SHP77 treated with DMSO at 0.1 percent for 48 hours (cell line): ENCODE measurements at regions not wholly inside any gene's neighbourhood (a gene's known extent, or its start where the extent isn't known, plus 50 kb on each side); places are given as distances from the start of the nearest gene placed in this dataset.
"Not testable (repeated sequence)": the region's sequence is repeated elsewhere in the genome, so short reads cannot be mapped to it uniquely, and the experiment has no call there.

Experiments used
- DNase-seq: peaks from one replicate; lab custom pipeline; 2025; lab: John Stamatoyannopoulos, UW

DNA sequence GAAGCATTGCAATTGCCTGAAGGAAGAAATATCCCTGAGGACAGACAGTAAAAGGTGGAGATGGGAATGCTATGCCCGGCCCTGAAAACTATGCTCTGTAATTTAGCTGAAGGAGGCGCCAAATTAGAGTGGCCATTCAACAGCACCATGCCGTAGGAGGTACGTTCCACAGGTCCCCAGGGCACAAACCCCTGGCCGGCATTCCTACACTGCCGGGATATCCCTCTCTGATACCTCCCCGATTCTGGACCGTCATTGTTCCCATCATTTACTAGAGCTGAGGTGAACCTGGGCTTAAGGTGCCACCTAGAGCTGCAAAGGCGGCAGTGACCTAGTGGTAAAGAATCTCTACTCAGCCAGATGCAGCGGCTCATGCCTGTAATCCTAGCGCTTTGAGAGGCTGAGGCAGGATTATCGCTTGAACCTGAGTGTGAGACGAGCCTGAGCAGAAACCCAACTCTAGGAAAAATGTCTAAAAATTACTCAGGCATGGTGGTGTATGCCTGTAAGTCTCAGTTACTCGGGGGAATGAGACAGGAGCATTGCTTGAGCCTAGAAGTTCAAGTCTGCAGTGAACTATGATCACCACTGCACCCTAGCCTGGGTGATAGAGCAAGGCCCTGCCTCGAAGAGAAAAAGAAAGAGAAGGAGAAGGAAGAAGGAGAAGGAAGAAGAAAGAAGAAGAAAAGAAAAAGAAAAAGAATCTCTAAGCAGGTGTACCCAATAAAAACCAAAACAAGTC, 53.0 kb upstream of the TNKS2 start:
- no peak for DNase-seq

DNA sequence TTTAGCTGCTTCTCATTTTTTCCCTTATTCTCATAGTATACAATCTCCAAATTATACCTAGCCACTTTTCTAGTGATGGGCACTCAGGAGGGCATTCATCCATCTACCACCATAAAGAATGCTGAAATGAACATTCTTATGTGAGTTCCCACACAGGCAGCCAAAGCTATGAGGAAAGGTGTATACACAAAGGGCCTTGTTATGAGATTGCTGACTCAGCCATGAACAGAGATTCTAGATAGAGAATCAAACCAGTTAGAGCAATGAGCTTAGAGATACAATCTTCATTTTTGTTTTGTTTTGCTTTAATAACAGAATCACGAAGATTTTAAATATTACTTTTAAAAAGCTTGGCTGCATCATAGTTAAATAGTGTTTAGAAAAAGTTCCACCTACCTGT, 54.8 kb upstream of the TNKS2 start:
- no peak for DNase-seq

DNA sequence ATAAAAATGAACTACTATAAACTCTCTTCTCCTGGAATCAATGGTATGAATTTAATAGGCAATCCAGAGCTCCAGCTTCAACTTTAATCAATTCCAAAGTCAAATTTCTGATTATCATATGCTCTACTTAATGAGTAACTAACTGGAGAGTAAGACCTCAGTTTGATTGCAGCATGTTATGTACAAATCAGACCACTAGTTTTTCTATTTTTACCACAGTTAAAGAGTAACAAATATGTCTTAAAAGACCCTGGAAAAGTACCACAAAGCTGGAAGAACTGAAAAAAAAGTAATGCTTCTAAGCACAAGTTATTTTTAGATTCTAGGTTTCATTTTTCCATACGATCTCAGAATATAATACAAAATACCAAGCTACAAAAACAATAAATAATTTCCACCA, 56.0 kb upstream of the TNKS2 start:
- no peak for DNase-seq

DNA sequence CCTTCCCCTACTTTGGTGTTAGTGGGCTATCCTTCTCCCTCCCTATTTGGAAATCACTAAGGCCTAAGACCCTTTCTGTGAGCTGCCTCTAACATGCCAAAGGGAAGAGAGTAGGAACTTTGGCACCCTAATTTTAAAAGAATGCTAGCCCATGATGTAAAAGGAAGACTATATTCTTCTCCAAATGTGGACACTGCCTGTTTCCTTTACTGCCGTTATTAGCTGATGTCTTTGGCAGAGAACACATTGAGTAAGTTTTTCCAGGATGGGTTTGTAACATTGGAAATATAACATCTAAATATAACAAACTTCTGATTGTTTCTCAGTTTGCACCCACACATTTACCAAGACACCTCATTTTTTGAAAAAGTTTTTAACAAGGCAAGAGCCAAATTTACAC, 56.9 kb upstream of the TNKS2 start:
- no peak for DNase-seq

DNA sequence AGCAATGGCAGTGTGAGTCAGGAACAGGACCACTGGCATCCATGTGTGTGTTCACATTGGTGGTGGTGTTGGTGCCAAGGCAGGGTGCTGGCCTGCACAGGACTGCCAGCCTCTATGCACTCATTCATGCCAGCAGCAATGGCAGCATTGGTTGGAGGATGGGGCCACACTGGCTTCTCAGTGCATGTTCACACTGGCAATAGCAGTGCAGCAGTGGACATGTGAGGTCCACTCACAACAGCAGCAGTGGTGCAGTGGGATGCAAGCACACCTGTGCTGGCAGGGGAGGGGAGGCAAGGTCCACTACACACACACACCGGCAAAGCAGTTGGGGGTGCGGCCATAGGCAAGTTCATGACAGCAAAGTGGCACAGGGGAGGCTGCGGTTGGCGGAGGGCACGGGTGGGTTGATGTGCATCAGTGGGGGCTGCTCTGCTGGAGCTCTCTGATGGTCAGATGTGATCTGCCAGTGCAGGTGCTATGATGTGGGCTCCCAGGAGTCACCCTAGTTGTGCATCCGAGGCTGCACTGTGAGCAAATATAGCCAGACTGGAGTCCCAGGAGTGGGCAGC, 57.8 kb upstream of the TNKS2 start:
- no peak for DNase-seq

DNA sequence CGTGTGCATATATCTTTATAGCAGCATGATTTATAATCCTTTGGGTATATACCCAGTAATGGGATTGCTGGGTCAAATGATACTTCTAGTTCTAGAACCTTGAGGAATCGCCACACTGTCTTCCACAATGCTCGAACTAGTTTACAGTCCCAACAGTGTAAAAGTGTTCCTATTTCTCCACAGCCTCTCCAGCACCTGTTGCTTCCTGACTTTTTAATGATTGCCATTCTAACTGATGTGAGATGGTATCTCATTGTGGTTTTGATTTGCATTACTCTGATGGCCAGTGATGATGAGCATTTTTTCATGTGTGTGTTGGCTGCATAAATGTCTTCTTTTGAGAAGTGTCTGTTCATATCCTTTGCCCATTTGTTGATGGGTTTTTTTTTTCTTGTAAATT, 66.0 kb upstream of the TNKS2 start:
- DNase-seq = not testable (repeated sequence)

DNA sequence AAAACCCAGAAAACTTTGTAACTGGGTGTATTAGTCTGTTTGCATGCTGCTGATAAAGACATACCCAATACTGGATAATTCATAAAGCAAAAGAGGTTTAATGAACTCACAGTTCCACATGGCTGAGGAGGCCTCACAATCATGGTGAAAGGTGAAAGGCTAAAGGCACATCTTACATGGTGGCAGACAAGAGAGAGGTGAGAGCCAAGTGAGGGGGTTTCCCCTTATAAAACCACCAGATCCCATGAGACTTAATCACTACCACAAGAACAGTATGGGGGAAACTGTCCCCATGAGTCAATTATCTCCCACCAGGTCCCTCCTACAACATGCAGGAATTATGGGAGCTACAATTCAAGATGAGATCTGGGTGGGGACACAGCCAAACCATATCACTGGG, 68.9 kb upstream of the TNKS2 start:
- not testable (repeated sequence) for DNase-seq

DNA sequence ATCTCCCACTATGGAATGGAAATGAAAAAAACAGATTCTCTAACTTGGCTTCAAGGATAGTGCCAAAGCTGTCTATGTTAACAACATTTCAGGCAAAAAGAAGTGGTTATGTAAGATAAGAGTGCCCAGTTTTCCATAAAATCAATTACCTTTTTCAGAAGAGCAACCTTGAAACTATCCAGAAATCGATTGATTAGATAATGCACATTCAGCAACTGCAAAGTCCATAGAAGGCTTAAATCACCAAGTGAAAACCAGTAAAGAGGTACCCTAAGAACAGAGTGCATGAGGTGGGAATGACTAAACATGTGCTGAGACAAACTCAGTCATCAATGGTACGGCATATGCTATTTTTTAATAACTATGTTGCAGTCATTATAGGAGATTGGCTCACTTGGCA, 71.9 kb upstream of the TNKS2 start:
- DNase-seq = no peak

DNA sequence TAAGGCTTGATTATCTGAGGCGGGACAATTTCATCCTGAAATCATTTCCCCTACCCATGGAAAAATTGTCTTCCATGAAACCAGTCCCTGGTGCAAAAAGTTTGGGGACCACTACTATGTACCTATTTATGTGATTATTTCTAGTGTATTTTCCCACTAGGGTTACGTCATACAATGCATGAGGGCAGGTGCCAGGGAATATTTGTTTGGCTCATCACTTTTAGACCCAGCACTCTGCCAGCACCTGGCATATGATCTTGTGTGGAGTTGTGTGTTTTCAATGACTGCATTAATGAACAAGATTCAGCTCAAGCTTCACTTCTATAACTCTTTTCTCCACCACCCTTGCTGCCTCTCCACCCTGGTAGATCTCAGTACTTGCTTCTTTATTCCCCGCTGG, 73.3 kb upstream of the TNKS2 start:
- no peak for DNase-seq

DNA sequence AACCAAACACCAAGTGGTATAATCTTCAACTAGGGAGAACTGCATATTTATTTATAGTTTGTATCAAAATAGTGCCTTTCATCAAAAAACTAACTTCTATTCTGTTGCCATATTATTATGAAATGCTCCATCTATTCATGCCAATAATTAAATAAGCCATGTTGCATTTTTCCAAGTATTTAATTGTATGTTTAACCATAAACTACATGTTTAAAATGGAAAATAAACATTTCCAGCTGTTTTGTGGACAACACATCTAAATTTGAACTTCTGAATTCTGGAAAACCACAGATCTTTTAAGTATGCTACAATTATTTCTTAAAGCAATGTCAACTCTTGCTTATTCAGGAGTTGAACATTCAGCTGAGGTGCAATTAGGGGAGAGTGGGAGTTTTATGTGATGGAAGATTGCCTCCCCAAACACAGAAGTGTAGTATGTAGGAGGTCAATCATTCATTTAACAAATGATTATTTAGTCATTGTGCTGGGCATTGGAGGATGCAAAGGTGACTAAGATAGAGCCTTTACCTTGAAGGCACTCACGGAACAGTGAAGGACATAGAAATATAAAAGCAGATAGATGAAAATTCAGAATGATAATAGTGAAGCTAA, 80.7 kb upstream of the PPP1R3C start:
- DNase-seq = no peak

DNA sequence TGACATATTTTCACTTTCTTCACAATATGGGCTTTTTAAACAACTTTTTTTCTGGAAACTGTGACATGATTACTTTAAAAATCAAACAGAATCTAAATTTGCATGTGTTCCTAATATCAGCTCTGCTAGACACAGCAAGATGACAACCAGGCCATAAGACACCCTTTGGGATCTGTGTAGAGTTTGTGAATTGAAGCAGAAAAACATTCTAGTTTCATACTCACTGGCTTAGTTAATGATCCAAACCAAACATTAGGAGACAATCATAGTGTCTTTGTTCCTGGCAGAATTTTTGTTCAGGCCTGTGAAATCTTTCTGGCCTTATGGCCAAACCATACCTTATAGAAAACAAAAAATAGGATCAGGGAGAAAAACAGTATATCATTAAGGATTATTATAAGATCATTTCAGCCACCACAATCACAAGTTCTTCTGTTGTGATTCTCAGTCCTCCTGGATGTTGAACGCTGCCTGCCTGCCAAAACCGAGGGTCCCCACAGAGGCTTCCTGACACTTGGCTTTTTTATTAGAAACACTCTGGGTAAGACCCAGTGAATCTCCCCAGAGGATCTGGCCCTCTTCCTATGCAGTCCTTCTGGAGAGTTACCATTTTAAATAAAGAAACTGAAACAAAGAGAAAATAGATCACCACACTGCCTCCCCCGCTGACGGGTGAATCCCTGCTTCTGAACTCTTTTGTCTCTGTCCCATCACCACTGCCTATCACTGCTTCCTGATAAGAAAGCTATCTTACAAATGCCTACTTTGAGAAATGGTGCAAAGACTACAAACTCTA, 79.2 kb upstream of the PPP1R3C start:
- no peak for DNase-seq

DNA sequence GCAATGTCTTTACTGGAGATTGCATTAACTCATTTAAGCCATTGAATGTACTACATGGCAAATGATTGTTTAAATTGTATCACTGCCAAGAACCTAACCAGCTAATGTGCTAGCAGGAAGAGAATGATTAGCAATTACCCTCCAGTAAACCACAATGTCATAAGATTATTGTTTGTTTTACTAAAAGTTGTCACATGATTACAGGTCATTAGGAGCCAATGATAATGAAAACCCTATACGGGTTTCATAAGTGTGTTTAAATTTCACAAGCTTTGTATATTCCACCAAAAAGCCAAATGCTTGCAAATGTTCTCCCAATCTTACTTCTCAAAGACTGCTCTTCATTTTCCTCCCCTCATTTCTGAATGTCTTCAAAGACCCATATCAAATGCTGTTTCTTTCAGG, 76.5 kb upstream of the PPP1R3C start:
- DNase-seq = peak; percentile 1

DNA sequence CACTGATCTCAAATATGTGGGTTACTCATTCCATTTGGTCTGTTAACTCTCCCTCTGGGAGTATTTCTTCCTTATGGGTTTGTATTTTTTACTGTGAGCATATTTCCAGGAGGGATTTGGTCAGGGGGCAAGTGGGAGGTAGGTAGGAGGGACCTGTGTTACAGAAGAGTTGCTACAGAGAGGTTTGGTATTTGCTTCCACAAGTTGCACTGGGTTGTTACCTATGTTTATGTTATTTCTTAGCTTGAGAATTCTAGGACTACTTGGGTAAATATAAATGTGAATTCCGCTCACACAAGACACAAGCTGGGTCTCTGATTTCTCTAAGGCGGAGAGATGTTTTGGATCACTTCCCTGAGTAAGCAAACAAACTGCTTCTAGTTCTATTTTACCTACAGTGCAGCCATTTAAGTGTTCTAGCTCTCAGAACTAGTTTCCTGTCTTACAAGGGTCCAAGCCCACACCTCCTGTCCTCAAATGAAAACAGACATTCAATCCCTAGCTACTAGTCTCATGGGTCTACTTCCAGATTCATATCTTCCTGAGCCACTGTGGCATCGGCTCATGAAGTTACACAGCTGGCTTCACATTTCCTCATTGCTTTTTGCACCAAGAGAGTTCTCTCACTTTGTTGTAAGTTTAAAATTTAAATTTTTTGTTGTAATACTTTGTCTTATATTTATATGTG, 75.4 kb upstream of the PPP1R3C start:
- DNase-seq = no peak

DNA sequence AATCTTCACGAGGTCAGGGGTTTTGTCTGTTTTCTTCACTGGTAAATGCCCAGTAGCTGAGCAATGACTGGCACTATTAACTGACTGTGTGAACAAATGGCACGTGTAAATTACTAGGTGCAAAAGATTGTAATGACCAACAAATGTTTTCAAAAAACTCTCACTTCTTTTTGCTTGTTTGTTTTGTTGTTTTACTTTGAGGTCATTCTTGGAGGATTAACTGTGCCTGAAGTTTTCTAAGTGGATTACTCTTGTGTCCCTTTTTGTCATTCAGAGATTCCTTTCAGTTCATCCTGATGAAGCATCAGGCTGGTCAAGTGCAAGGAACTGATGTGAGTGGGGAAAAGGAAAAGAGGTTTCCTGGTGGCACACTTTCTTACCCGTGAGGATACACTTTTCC, 74.4 kb upstream of the PPP1R3C start:
- no peak for DNase-seq

DNA sequence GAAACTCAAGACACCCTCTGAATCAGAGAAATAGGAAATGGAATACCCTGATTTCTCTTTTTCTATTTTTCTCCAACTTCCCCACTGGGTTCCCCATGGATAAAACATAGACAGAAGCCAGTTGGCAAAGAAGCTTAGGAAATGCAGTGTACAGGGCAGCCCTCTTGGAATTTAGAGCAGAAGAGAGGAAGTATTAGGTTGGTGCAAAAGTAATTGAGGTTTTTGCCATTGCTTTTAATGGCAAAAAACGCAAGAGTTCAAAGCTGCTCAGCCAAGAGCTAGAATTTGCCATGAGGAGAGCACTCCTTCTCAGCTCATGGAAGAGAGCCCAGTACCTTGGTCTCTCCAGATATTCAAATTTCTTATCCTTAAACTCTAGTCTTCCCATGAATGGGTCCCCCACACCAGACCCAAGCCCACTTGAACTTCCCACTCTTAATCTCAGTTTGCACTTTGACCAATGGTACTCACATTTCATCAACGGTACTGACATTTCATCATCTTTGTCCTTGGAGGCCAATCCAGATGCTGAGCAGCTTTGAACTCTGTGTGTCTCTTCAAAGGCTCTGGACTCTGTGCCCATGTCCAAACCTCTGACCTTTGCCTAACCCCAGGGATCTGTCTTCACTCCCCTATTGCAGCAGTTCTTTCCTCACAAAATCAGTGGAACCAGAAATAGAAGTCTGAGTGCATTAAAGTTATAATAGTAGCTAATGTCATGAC, 73.2 kb upstream of the PPP1R3C start:
- DNase-seq = no peak

DNA sequence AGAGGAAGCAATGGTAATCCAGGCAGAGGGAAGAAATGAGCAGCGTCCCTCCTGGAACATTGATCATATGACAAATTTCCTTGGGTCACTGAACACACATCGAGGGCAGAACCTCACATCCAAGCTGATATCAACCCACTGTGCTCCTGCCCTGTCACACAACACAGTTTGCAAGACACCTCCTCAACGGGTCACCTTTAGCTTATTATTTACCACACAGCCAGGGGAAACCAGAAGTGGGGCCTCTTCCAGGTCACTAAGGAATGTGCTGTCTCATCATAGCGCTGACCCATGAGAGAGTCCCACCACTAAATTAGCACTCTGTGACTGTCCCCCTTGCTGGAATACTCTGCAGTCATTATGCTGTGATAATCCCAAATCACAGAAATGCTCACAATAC, 69.7 kb upstream of the PPP1R3C start:
- no peak for DNase-seq

DNA sequence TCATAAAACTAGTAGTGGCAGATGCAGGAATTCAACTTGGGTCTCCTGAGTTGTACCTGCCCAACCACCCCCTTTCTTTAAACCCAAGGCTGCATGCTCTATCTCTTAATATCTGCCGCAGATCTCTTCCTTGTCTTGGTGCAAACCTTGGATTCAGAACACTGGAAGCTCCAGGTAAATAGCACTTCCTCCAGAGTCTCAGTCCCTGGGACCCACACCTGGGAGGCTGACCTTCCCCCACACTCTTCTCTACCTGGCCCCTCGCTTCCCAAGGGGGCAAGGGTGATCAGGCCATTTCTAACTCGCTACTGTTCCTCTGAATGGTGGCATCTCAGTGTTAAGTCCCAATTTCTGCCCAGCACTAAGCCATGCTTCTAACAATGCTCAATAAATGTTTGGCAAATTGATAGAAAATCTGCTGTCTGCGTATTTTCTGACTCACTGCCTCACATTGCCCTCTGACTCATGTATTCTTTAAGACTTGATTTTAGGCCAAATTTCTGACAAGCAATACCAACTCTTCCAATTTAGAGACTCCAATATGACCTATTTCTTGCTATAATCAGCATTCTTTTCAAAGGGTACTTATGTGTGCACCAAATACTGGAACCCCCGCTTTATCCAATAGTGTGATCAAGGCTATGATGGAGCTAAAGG, 68.0 kb upstream of the PPP1R3C start:
- no peak for DNase-seq

DNA sequence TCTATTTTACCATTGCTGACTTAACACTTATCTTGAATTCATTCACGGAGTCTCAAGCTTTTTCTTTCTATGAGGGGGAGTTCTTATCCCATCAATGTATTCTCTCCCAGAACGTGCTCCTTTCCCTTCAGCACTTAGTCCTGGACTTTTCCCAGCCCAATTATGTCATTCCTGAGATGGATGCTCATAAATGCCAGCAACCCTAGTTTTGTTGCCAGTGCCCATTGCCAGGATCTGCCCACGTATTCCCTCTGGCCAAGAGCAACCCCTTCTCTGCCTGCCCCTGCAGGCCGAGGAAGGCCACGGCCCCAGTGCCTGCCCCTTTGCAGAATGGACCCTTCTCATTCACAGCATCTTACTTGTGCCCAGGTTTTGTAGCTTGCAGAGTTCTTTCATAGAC, 67.4 kb upstream of the PPP1R3C start:
- no peak for DNase-seq

DNA sequence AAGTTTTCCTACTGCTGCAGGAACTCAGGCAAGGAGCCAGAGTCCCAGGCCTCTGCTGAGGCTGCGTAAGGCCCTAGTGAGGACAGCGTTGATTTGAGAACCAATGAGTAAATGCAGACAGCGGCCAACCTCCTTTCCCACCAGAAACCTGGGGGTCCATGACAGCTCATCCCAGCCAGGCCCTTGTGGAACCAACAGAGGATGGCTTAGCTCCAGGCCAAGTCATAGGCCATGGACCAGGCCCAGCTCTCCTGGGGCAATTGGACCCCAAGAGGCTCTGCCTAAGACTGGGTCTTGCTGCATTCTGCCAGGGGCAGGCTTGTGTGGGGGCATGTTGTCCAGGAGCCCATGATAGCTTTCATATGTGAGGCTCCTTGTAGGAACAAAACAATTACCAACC, 65.4 kb upstream of the PPP1R3C start:
- DNase-seq = no peak

DNA sequence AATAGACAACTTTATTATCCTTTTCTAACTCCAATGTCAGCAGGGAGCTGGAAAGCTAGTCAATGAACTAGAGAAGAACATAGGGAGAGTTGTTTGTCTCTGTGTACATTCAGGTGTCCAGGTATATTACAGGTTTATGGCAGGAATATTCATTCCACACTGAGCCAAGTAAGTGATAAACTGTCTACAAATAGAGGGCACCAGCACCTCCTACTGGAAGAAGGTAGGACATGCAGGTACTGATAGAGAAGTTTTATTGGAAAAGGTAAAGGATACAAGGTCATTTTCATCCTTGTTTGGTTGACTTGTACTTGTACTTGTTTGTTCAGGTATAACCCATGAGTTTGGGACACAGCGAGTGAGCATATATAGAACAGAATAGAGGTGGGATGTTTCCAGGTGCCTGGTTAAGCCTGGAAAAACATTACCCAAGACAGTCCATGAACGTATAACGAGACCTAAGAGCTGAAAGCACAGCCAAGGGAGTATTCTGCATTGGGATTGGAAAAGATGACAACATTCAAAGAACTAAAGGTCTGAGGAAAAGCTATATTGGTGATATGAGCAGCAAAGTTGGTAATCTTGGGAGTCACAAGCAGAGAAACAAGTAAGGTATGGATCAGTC, 61.4 kb upstream of the PPP1R3C start:
- DNase-seq = no peak

DNA sequence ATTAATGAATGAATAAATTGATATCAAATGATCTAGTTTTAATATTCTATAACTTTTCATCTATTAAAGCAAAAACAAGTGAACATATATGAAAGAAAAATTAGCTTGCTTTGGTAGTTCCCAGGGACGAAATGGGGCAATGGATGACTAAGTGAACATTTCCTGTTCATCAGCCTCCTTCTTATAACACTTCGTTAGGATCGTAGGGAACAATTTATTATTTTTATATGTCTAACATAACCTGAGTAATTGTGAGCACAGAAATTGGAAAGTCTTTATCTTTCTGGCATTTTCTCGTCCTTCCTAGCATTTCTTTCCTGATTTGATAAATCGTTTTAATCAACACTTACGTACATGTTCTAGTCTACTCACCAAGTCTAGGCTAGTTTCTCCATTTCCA, 59.1 kb upstream of the PPP1R3C start:
- DNase-seq = no peak
